NT2/D1 (cell line): ENCODE measurements at regions not wholly inside any gene's neighbourhood (a gene's known extent, or its start where the extent isn't known, plus 50 kb on each side); places are given as distances from the start of the nearest gene placed in this dataset.

Experiments used
- SUZ12 ChIP-seq: IDR thresholded peaks from 2 replicates; pipeline ENCODE4 v1.6.1; 2011; ENCODE audit not compliant: insufficient read length, insufficient read depth; ENCODE audit errors: extremely low read depth
- YY1 ChIP-seq: IDR thresholded peaks from 2 replicates; pipeline ENCODE4 v1.6.1; 2011; ENCODE audit not compliant: insufficient read length, insufficient read depth
- ZNF274 ChIP-seq: IDR thresholded peaks from 2 replicates; pipeline ENCODE4 v1.6.1; 2011; ENCODE audit warnings: mild to moderate bottlenecking, low read depth, low read length

DNA sequence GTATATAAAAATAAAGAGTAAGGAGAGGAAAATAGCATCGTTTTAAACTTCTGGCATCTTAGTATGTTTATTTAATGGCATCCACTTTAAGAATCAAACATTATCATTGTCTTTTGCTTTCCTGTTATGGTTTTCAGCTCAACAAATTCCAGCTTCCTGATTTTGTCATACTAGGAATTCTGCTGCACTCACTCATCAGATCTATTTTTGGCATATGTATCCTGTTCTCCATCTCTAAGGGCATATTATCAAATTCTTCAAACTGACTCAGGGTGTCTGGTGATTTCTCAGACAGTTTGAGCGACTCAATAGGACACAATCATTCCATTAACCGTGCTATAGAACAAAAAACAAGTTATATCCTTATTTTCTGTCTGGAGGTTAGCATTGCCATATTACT is 248.5 kb upstream of the DIAPH2 start:
- TF ChIP-seq ZNF274 (no peak), YY1 (no peak), SUZ12 (no peak)
